Brain microvascular endothelial cell (primary cell): ENCODE measurements at regions not wholly inside any gene's neighbourhood (a gene's known extent, or its start where the extent isn't known, plus 50 kb on each side); places are given as distances from the start of the nearest gene placed in this dataset.
A peak's percentile ranks its signal among the peaks of the same experiment; 100 is the strongest.
"Not testable (repeated sequence)": the region's sequence is repeated elsewhere in the genome, so short reads cannot be mapped to it uniquely, and the experiment has no call there.

ENCODE experiments used
- DNase-seq: peaks from one replicate; pipeline ENCODE4 v3.0.0-alpha.2; 2020
- H3K27ac ChIP-seq: fragments of 250-450 bp; sonication (Bioruptor Pico); 2 replicates; pipeline ENCODE4 v1.5.1; 2020; ENCODE audit warnings: mild to moderate bottlenecking, moderate library complexity
- H3K27me3 ChIP-seq: fragments of 250-450 bp; sonication (Bioruptor Pico); replicated peaks from 2 replicates; pipeline ENCODE4 v1.5.1; 2020; ENCODE audit warnings: mild to moderate bottlenecking
- H3K36me3 ChIP-seq: fragments of 250-450 bp; sonication (Bioruptor Pico); replicated peaks from 2 replicates; pipeline ENCODE4 v1.5.1; 2020; ENCODE audit warnings: mild to moderate bottlenecking
- H3K4me3 ChIP-seq: 2 replicates; pipeline ENCODE4 v1.5.1; 2011; ENCODE audit warnings: low read depth, mild to moderate bottlenecking, control low read depth, low read length, moderate library complexity
- CTCF ChIP-seq: IDR thresholded peaks from 2 replicates; pipeline ENCODE4 v1.5.1; 2011; ENCODE audit warnings: low read depth, mild to moderate bottlenecking, moderate library complexity, low read length, control low read depth, inconsistent platforms; ENCODE audit errors: missing control alignments
- in situ Hi-C: cut with HindIII; loops from 2 replicates; pipeline ENCODE4 v1.10.0; 2017; ENCODE audit warnings: low sequenced_read_pairs, low pct_ligation_motif_present

DNA sequence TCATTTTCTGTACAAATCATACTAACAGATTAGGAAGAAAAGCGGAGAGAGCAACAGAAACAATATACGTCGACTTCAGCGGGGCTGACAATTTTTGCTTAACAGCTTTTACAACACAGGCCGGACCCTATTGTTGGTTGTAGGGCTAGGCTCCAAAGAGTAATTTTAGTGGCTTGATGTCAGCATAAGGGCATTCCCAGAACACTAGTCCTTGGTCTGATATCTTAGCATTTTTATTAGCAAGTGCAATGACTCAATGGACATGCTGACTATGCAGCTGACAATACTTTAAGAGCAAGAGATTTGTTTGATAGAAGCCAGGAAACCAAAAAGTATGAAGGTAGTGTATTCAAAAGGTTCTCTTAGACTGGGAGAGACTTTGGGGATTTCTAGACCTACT, 209.9 kb downstream of the LNPK start:
- H3K27ac ChIP-seq, result no peak overlapping the region
- no peak overlapping the region for H3K4me3 ChIP-seq
- in situ Hi-C loops, result no loop called here
- TF ChIP-seq CTCF, result no peak
- H3K36me3 ChIP-seq, result no peaks in the 10 kb centered on the region
- no peak for DNase-seq
- H3K27me3 ChIP-seq, result no peaks in the 10 kb centered on the region

DNA sequence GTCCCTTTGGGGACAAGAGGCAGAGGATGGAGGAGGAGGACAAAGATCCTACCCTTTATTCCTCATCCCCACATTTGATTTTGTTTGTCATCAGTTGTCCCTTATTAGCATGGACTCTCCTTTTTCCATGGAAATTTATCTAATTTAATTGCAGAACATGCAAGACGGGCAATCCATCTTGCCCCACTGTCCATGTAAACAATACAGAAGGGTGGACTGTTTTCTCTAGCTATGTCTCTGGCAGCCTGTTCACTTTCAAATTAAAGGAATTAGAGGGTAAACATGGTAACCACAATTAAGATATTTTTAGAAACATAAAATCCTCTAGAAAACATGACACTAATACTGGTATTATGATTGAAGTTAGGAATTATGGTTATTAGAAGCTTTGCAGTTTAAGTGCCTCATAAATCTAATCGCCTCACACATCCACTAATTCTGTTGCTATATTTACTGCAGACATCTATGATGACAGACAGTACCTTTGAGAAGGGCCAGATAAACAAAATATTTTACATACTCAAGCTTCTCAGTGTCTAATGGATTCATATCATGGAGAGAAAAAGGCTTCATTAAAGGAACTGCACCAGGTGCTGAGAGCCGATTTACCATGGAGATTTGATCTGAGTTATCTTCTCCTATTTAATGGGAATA, 215.5 kb downstream of the LNPK start:
- DNase-seq, result no peak
- TF ChIP-seq CTCF, result no peak
- Histone ChIP-seq H3K4me3 (no peak overlapping the region), H3K36me3 (no peaks in the 10 kb centered on the region), H3K27me3 (no peaks in the 10 kb centered on the region), H3K27ac (no peak overlapping the region)
- in situ Hi-C loops, result no loop called here

GRCh38 chr2:175777337-175777736, 224.7 kb downstream of the LNPK start:
- in situ Hi-C loops, H3K36me3 ChIP-seq, DNase-seq, H3K27ac ChIP-seq, H3K27me3 ChIP-seq, H3K4me3 ChIP-seq: not testable (repeated sequence)

GRCh38 chr2:175769200-175769599, 232.9 kb downstream of the LNPK start:
- DNase-seq, result no peak
- Histone ChIP-seq H3K27ac (no peak overlapping the region), H3K4me3 (no peak overlapping the region), H3K36me3 (no peaks in the 10 kb centered on the region), H3K27me3 (no peaks in the 10 kb centered on the region)
- in situ Hi-C loops, result no loop called here
- no peak for TF ChIP-seq CTCF

GRCh38 chr2:175766880-175767279, 235.2 kb downstream of the LNPK start:
- in situ Hi-C loops, result no loop called here
- Histone ChIP-seq H3K27me3 (no peaks in the 10 kb centered on the region), H3K36me3 (no peaks in the 10 kb centered on the region), H3K4me3 (no peak overlapping the region), H3K27ac (no peak overlapping the region)
- TF ChIP-seq CTCF, result no peak
- DNase-seq, result peak; percentile 22

- H3K27ac ChIP-seq, result no peak overlapping the region
- no peak for TF ChIP-seq CTCF
- no peaks in the 10 kb centered on the region for H3K36me3 ChIP-seq
- in situ Hi-C loops, result no loop called here
- no peak for DNase-seq
- no peak overlapping the region for H3K4me3 ChIP-seq
- no peaks in the 10 kb centered on the region for H3K27me3 ChIP-seq
Measured at GRCh38 chr2:175755656-175756386, 246.2 kb downstream of the LNPK start.
